ES-I3 (cell line): ENCODE measurements at regions not wholly inside any gene's neighbourhood (a gene's known extent, or its start where the extent isn't known, plus 50 kb on each side); places are given as distances from the start of the nearest gene placed in this dataset.

ENCODE experiments used
- H3K36me3 ChIP-seq: 2 replicates; pipeline ENCODE4 v1.6.1; 2013; ENCODE audit warnings: mild to moderate bottlenecking, low read length, control low read depth, moderate library complexity; ENCODE audit not compliant: insufficient read depth
- H3K4me1 ChIP-seq: 2 replicates; pipeline ENCODE4 v1.6.1; 2013; ENCODE audit warnings: mild to moderate bottlenecking, control low read depth, low read length; ENCODE audit not compliant: insufficient read depth
- H3K9ac ChIP-seq: 2 replicates; pipeline ENCODE4 v1.6.1; 2013; ENCODE audit warnings: low read depth, mild to moderate bottlenecking, low read length, moderate library complexity
- H3K9me3 ChIP-seq: 2 replicates; pipeline ENCODE4 v1.6.1; 2013; ENCODE audit warnings: mild to moderate bottlenecking, low read length, moderate library complexity; ENCODE audit not compliant: control insufficient read depth, insufficient read depth

- Histone ChIP-seq H3K36me3 (no peaks in the 10 kb centered on the region), H3K9ac (no peak overlapping the region), H3K9me3 (no peaks in the 10 kb centered on the region), H3K4me1 (no peaks in the 10 kb centered on the region)
These were observed 56.8 kb upstream of the FOXG1 start for GRCh38 chr14:28709571-28710305.
